ENCODE measurements at regions not wholly inside any gene's neighbourhood (a gene's known extent, or its start where the extent isn't known, plus 50 kb on each side); places are given as distances from the start of the nearest gene placed in this dataset.

DNA sequence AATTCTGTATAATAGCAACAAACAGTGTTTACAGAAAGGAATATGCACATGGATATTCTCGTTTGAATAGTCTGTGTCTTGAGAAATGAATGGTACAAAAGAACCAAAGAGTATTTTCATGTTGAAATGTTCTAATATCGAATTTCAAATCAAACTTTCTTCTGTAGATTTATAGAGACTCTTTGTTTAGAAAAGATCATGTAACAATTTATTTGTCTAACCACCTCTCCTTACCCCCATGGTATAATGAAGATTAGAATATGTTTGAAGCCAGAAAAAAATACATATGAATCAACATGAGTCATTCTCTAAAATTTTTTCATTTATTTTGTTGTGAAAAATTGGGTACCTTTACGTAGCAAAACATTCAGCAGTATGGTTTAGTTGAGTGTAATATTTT is 285.6 kb downstream of the PRR16 start:
- Histone ChIP-seq H3K4me3 (no peak overlapping the region), H3K9me1 (ENCODE audit: control insufficient read depth, insufficient read depth, low read length) (no peaks in the 10 kb centered on the region), H3K4me1 (replicated peaks in 1 of 2; ENCODE audit: control insufficient read depth in 2 of 2, insufficient read depth in 2 of 2, low read length in 2 of 2) (no peaks in the 10 kb centered on the region), H3K27ac (ENCODE audit: extremely low read depth, low read depth, low read length) (no peak overlapping the region), H3K9me3 (replicated peaks; ENCODE audit: control insufficient read depth, insufficient read depth, low read depth, low read length) (no peaks in the 10 kb centered on the region; the same call in 1 of the 2 replicates), H3K4me2 (ENCODE audit: insufficient read depth, low read length) (no peak overlapping the region), H3K9ac (ENCODE audit: insufficient read depth in 1 of 2, low read depth in 2 of 2, low read length in 2 of 2) (no peak overlapping the region), H2AFZ (ENCODE audit: low read depth, low read length) (no peak overlapping the region), H3K36me3 (ENCODE audit: control insufficient read depth, insufficient read depth, low read length) (no peaks in the 10 kb centered on the region), H3K27me3 (ENCODE audit: control insufficient read depth in 2 of 2, insufficient read depth in 2 of 2, low read length in 2 of 2) (no peaks in the 10 kb centered on the region), H3K79me2 (ENCODE audit: control insufficient read depth, insufficient read depth, low read length) (no peaks in the 10 kb centered on the region), H4K20me1 (replicated peaks; ENCODE audit: control insufficient read depth, insufficient read depth, low read length) (no peaks in the 10 kb centered on the region)
- BruUV-seq (replicated peaks): no TSS peak
- DNase-seq (ENCODE audit: extremely low read depth in 1 of 4, low spot score in 3 of 4) (no peak), FAIRE-seq (no peak), ATAC-seq (no peak)
- in situ Hi-C loops (cut with MboI) (no loop called here), intact Hi-C loops (cut with micrococcal nuclease) (no loop called here)
- WGBS (ENCODE audit: insufficient coverage, low coverage, missing lambda C conversion rate): 2% methylated on average over 3 of the region's 3 CpGs
- TF ChIP-seq KLF13 (tag; IDR thresholded peaks at IDR 0.05; ENCODE audit: borderline replicate concordance, low read depth) (no peak), NFE2 (IDR thresholded peaks at IDR 0.05; ENCODE audit: low read depth) (no peak), ZNF384 (IDR thresholded peaks at IDR 0.05; ENCODE audit: low read depth, low read length) (no peak), NR2F6 (CRISPR knock-in tag; IDR thresholded peaks at IDR 0.05) (no peak), TOE1 (IDR thresholded peaks at IDR 0.05; ENCODE audit: borderline replicate concordance) (no peak), TOE1 (CRISPR knock-in tag; IDR thresholded peaks at IDR 0.05; ENCODE audit: borderline replicate concordance, low read depth) (no peak), ZNF316 (IDR thresholded peaks at IDR 0.05) (no peak), ZNF778 (CRISPR knock-in tag; IDR thresholded peaks at IDR 0.05) (no peak), SIX5 (IDR thresholded peaks at IDR 0.05; ENCODE audit: borderline replicate concordance in 1 of 2, insufficient read depth in 1 of 2, low read depth in 1 of 2, low read length in 2 of 2) (no peak), DPF2 (IDR thresholded peaks at IDR 0.05) (no peak), ZNF77 (CRISPR knock-in tag; IDR thresholded peaks at IDR 0.05) (no peak), ARID1B (IDR thresholded peaks at IDR 0.05) (no peak), ZNF75A (CRISPR knock-in tag; IDR thresholded peaks at IDR 0.05) (no peak), CREB1 (IDR thresholded peaks at IDR 0.05) (no peak), CREB1 (CRISPR knock-in tag; IDR thresholded peaks at IDR 0.05) (no peak), PYGO2 (tag; IDR thresholded peaks at IDR 0.05) (no peak)
- TF ChIP-seq, protein P1, sequence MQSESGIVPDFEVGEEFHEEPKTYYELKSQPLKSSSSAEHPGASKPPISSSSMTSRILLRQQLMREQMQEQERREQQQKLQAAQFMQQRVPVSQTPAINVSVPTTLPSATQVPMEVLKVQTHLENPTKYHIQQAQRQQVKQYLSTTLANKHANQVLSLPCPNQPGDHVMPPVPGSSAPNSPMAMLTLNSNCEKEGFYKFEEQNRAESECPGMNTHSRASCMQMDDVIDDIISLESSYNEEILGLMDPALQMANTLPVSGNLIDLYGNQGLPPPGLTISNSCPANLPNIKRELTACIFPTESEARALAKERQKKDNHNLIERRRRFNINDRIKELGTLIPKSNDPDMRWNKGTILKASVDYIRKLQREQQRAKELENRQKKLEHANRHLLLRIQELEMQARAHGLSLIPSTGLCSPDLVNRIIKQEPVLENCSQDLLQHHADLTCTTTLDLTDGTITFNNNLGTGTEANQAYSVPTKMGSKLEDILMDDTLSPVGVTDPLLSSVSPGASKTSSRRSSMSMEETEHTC (IDR thresholded peaks at IDR 0.05): no peak
- TF ChIP-seq, protein P2, sequence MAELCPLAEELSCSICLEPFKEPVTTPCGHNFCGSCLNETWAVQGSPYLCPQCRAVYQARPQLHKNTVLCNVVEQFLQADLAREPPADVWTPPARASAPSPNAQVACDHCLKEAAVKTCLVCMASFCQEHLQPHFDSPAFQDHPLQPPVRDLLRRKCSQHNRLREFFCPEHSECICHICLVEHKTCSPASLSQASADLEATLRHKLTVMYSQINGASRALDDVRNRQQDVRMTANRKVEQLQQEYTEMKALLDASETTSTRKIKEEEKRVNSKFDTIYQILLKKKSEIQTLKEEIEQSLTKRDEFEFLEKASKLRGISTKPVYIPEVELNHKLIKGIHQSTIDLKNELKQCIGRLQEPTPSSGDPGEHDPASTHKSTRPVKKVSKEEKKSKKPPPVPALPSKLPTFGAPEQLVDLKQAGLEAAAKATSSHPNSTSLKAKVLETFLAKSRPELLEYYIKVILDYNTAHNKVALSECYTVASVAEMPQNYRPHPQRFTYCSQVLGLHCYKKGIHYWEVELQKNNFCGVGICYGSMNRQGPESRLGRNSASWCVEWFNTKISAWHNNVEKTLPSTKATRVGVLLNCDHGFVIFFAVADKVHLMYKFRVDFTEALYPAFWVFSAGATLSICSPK (IDR thresholded peaks at IDR 0.05; ENCODE audit: borderline replicate concordance): no peak
- TF ChIP-seq, protein P3, sequence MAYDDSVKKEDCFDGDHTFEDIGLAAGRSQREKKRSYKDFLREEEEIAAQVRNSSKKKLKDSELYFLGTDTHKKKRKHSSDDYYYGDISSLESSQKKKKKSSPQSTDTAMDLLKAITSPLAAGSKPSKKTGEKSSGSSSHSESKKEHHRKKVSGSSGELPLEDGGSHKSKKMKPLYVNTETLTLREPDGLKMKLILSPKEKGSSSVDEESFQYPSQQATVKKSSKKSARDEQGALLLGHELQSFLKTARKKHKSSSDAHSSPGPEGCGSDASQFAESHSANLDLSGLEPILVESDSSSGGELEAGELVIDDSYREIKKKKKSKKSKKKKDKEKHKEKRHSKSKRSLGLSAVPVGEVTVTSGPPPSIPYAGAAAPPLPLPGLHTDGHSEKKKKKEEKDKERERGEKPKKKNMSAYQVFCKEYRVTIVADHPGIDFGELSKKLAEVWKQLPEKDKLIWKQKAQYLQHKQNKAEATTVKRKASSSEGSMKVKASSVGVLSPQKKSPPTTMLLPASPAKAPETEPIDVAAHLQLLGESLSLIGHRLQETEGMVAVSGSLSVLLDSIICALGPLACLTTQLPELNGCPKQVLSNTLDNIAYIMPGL (CRISPR knock-in tag; IDR thresholded peaks at IDR 0.05): no peak
- TF ChIP-seq, protein P4, sequence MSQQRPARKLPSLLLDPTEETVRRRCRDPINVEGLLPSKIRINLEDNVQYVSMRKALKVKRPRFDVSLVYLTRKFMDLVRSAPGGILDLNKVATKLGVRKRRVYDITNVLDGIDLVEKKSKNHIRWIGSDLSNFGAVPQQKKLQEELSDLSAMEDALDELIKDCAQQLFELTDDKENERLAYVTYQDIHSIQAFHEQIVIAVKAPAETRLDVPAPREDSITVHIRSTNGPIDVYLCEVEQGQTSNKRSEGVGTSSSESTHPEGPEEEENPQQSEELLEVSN (IDR thresholded peaks at IDR 0.05; ENCODE audit: borderline replicate concordance in 1 of 2, extremely low read depth in 1 of 2, insufficient read depth in 1 of 2, insufficient read length in 1 of 2, low read depth in 1 of 2, low read length in 1 of 2, poor library complexity in 1 of 2, severe bottlenecking in 1 of 2): no peak
- ChIA-PET CTCF (ENCODE audit: low intra/inter-chr PET ratio) (no interaction called here), POLR2A (no interaction called here)

Data from K562 (cell line).